ENCODE measurements at regions not wholly inside any gene's neighbourhood (a gene's known extent, or its start where the extent isn't known, plus 50 kb on each side); places are given as distances from the start of the nearest gene placed in this dataset.

- TF ChIP-seq ATF2 (IDR thresholded peaks at IDR 0.05; ENCODE audit: low read length), result no peak
- TF ChIP-seq NRF1 (conservative IDR thresholded peaks at IDR 0.05; ENCODE audit: low read depth, low read length), result no peak
- no peak for TF ChIP-seq IKZF1 (conservative IDR thresholded peaks at IDR 0.05)
- TF ChIP-seq BHLHE40 (IDR thresholded peaks at IDR 0.05; ENCODE audit: borderline replicate concordance in 1 of 2, low read depth in 2 of 2, low read length in 1 of 2), result no peak
- no peak for TF ChIP-seq EZH2 (IDR thresholded peaks at IDR 0.05; ENCODE audit: borderline replicate concordance, control insufficient read depth, low read depth, low read length)
- no peak for TF ChIP-seq ZNF217 (IDR thresholded peaks at IDR 0.05)
These were observed 496.1 kb downstream of the JRKL start (continued) for GRCh38 chr11:96885912-96886311.

- DNase-seq (ENCODE audit: low read depth, low spot score) (no peak), ATAC-seq (no peak), FAIRE-seq (no peak)
- intact Hi-C loops (cut with micrococcal nuclease; ENCODE audit: unreplicated experiment) (no loop called here), in situ Hi-C loops (cut with MboI) (no loop called here)
- Histone ChIP-seq H3K27ac (ENCODE audit: control insufficient read depth, insufficient read depth) (no peak overlapping the region), H3K4me3 (no peak overlapping the region), H4K20me1 (ENCODE audit: control insufficient read depth, insufficient read depth) (no peaks in the 10 kb centered on the region), H3K9me3 (replicated peaks; ENCODE audit: control insufficient read depth, insufficient read depth, low read length) (no peaks in the 10 kb centered on the region), H3K36me3 (ENCODE audit: control insufficient read depth in 2 of 2, insufficient read depth in 2 of 2, low read length in 1 of 2) (no peaks in the 10 kb centered on the region), H3K4me2 (ENCODE audit: control insufficient read depth, insufficient read depth) (no peak overlapping the region), H3K79me2 (ENCODE audit: control insufficient read depth, insufficient read depth, low read length) (no peaks in the 10 kb centered on the region), H2AFZ (ENCODE audit: control insufficient read depth, low read depth, low read length) (no peak overlapping the region), H3K4me1 (ENCODE audit: control insufficient read depth, insufficient read depth, low read length) (no peaks in the 10 kb centered on the region), H3K27me3 (replicated peaks in 1 of 2; ENCODE audit: control insufficient read depth in 2 of 2, insufficient read depth in 2 of 2, low read length in 1 of 2) (no peaks in the 10 kb centered on the region), H3K9ac (ENCODE audit: control insufficient read depth, insufficient read depth, low read length) (no peak overlapping the region)
- no TSS peak for BruUV-seq (replicated peaks)
- ChIA-PET SMC1A (ENCODE audit: uncharacterized antibody, unreplicated experiment) (no interaction called here), CTCF (no interaction called here), RAD21 (ENCODE audit: unreplicated experiment) (interaction anchor here (1.9 kb wide), 1 partner anchor 430 kb away, joined by 7 read pairs; no protein-coding TSS in a partner anchor), POLR2A (no interaction called here)
- 0% methylated on average over 3 of the region's 3 CpGs for WGBS (ENCODE audit: insufficient coverage, insufficient replicate concordance, low lambda C conversion rate, missing lambda C conversion rate)
- no peak for TF ChIP-seq POLR2AphosphoS5 (IDR thresholded peaks at IDR 0.05; ENCODE audit: low read length)
- TF ChIP-seq CHD4 (IDR thresholded peaks at IDR 0.05), result no peak
- TF ChIP-seq IKZF2 (IDR thresholded peaks at IDR 0.05), result no peak
- TF ChIP-seq TBL1XR1 (IDR thresholded peaks at IDR 0.05; ENCODE audit: low read depth, low read length), result no peak
- no peak for TF ChIP-seq PBX3 (IDR thresholded peaks at IDR 0.05; ENCODE audit: insufficient replicate concordance, low read depth, low read length)
- no peak for TF ChIP-seq RELA (IDR thresholded peaks at IDR 0.05; ENCODE audit: borderline replicate concordance, partially characterized antibody)
- no peak for TF ChIP-seq SKIL (IDR thresholded peaks at IDR 0.05; ENCODE audit: low read depth, poor library complexity, severe bottlenecking)
- TF ChIP-seq RFX5 (IDR thresholded peaks at IDR 0.05; ENCODE audit: low read depth, low read length), result no peak
- TF ChIP-seq EED (IDR thresholded peaks at IDR 0.05; ENCODE audit: low read depth), result no peak
- no peak for TF ChIP-seq EZH2 (IDR thresholded peaks at IDR 0.05; ENCODE audit: borderline replicate concordance, control insufficient read depth, low read depth, low read length)
These were observed 504.2 kb downstream of the JRKL start for GRCh38 chr11:96893988-96894387.

All from GM12878 (cell line).